Ascending aorta (tissue), 2 donors: ENCODE measurements at regions not wholly inside any gene's neighbourhood (a gene's known extent, or its start where the extent isn't known, plus 50 kb on each side); places are given as distances from the start of the nearest gene placed in this dataset.

Experiments
- DNase-seq, 2 donors: peaks; one replicate each; pipeline ENCODE4 v3.0.0-alpha.2; 2019; ENCODE audit warnings: low spot score in 2 of 2
- H3K27ac ChIP-seq, 2 donors: fragments of 200-600 bp; sonication (generic); one replicate each; pipeline ENCODE4 v1.5.1; 2016 to 2017; ENCODE audit warnings: mild to moderate bottlenecking in 1 of 2
- H3K27me3 ChIP-seq: fragments of 200-600 bp; sonication (generic); one replicate; pipeline ENCODE4 v1.5.1; 2017
- H3K36me3 ChIP-seq, 2 donors: fragments of 200-600 bp; sonication (generic); one replicate each; pipeline ENCODE4 v1.5.1; 2016
- H3K4me1 ChIP-seq, 2 donors: fragments of 200-600 bp; sonication (generic); one replicate each; pipeline ENCODE4 v1.5.1; 2016 to 2017; ENCODE audit warnings: mild to moderate bottlenecking in 1 of 2
- H3K4me3 ChIP-seq, 2 donors: fragments of 200-600 bp; sonication (generic); one replicate each; pipeline ENCODE4 v1.5.1; 2016 to 2017; ENCODE audit warnings: mild to moderate bottlenecking in 1 of 2
- H3K9me3 ChIP-seq, 2 donors: fragments of 200-600 bp; sonication (generic); one replicate each; pipeline ENCODE4 v1.5.1; 2016
- CTCF ChIP-seq, 3 experiments: fragments of 200-600 bp in 2 of 3; fragments of 450-650 bp in 1 of 3; sonication (generic) in 2 of 3; IDR thresholded peaks; one replicate each; pipeline ENCODE4 v1.5.1; 2016 to 2019; ENCODE audit warnings: antibody characterized with exemption in 3 of 3, mild to moderate bottlenecking in 1 of 3, moderate library complexity in 1 of 3
- intact Hi-C: fragments of 100-400 bp; cut with DNase I; formaldehyde crosslinking; loops from one replicate; pipeline ENCODE4 v1.15.1; 2023

- Histone ChIP-seq H3K36me3 (no peaks in the 10 kb centered on the region), H3K27me3 (no peaks in the 10 kb centered on the region), H3K4me3 (no peak overlapping the region), H3K9me3 (peaks cover 0 to 6% of the 10 kb centered on the region in 2 donors), H3K4me1 (peaks cover 4 to 13% of the 10 kb centered on the region in 2 donors), H3K27ac (peak overlapping the region; percentile 68 to 71)
- intact Hi-C loops: no loop called here
- TF ChIP-seq CTCF (IDR thresholded peaks at IDR 0.05): no peak
- DNase-seq: peak in 1 of 2 donors; percentile 79
Measured at GRCh38 chr1:224497714-224498573, 63.3 kb upstream of the WDR26 start.

GRCh38 chr1:224498574-224499170, 64.1 kb upstream of the WDR26 start:
- DNase-seq: peak in 1 of 2 donors; percentile 66
- Histone ChIP-seq H3K4me3 (no peak overlapping the region), H3K9me3 (peaks cover 0 to 6% of the 10 kb centered on the region in 2 donors), H3K27ac (peak overlapping the region; percentile 68 to 71), H3K4me1 (peaks cover 7 to 20% of the 10 kb centered on the region in 2 donors), H3K36me3 (no peaks in the 10 kb centered on the region), H3K27me3 (no peaks in the 10 kb centered on the region)
- no peak for TF ChIP-seq CTCF (IDR thresholded peaks at IDR 0.05)
- intact Hi-C loops: no loop called here

GRCh38 chr1:224499204-224499603, 64.6 kb upstream of the WDR26 start:
- Histone ChIP-seq H3K4me1 (peaks cover 11 to 25% of the 10 kb centered on the region in 2 donors), H3K36me3 (no peaks in the 10 kb centered on the region), H3K9me3 (peaks cover 0 to 6% of the 10 kb centered on the region in 2 donors), H3K27ac (peak overlapping the region; percentile 68 to 71), H3K27me3 (no peaks in the 10 kb centered on the region), H3K4me3 (no peak overlapping the region)
- DNase-seq: no peak
- TF ChIP-seq CTCF (IDR thresholded peaks at IDR 0.05): no peak
- intact Hi-C loops: no loop called here

- no peak for TF ChIP-seq CTCF (IDR thresholded peaks at IDR 0.05)
- H3K27me3 ChIP-seq: no peaks in the 10 kb centered on the region
- no peak overlapping the region for H3K27ac ChIP-seq
- no peaks in the 10 kb centered on the region for H3K36me3 ChIP-seq
- H3K4me1 ChIP-seq: peaks cover 15 to 31% of the 10 kb centered on the region in 2 donors
- no peak overlapping the region for H3K4me3 ChIP-seq
- intact Hi-C loops: no loop called here
- no peak for DNase-seq
- H3K9me3 ChIP-seq: peaks cover 0 to 6% of the 10 kb centered on the region in 2 donors
Measured at GRCh38 chr1:224500796-224501195, 66.2 kb upstream of the WDR26 start.

GRCh38 chr1:224501836-224502235, 67.2 kb upstream of the WDR26 start:
- no peak overlapping the region for H3K4me3 ChIP-seq
- H3K36me3 ChIP-seq: no peaks in the 10 kb centered on the region
- peak overlapping the region; percentile 72 to 81 for H3K27ac ChIP-seq
- H3K4me1 ChIP-seq: peaks cover 15 to 31% of the 10 kb centered on the region in 2 donors
- H3K9me3 ChIP-seq: peaks cover 0 to 3% of the 10 kb centered on the region in 2 donors
- no peak for DNase-seq
- H3K27me3 ChIP-seq: no peaks in the 10 kb centered on the region
- intact Hi-C loops: no loop called here
- no peak for TF ChIP-seq CTCF (IDR thresholded peaks at IDR 0.05)
